Astrocyte (in vitro differentiated cells and primary cell): ENCODE measurements at regions not wholly inside any gene's neighbourhood (a gene's known extent, or its start where the extent isn't known, plus 50 kb on each side); places are given as distances from the start of the nearest gene placed in this dataset.

Experiments
- EZH2 ChIP-seq: IDR thresholded peaks from 2 replicates; pipeline ENCODE4 v1.6.1; 2012; ENCODE audit warnings: mild to moderate bottlenecking, low read length, inconsistent platforms; ENCODE audit not compliant: insufficient read depth
- TF ChIP-seq, protein P1 (sequence below): IDR thresholded peaks from 2 replicates; pipeline ENCODE4 v1.5.1; 2011; ENCODE audit warnings: low read depth, mild to moderate bottlenecking, inconsistent platforms, low read length, moderate library complexity; ENCODE audit not compliant: insufficient read depth

DNA sequence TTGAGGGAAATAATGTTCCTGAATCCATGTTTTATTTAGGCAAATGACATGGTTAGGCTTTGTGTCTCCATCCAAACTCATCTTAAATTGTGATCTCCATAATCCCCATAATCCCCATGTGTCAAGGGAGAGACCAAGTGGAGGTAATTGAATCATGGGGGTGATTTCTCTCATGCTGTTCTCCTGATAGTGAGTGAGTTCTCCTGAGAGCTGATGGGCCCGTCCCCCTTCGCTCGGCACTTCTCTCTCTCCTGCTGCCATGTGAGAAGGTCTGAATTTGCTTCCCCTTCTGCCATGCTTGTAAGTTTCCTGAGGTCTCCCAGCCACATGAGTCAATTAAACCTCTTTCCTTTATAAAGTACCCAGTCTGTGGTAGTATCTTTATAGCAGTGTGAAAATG, 563.0 kb upstream of the NR3C2 start:
- TF ChIP-seq, protein P1, sequence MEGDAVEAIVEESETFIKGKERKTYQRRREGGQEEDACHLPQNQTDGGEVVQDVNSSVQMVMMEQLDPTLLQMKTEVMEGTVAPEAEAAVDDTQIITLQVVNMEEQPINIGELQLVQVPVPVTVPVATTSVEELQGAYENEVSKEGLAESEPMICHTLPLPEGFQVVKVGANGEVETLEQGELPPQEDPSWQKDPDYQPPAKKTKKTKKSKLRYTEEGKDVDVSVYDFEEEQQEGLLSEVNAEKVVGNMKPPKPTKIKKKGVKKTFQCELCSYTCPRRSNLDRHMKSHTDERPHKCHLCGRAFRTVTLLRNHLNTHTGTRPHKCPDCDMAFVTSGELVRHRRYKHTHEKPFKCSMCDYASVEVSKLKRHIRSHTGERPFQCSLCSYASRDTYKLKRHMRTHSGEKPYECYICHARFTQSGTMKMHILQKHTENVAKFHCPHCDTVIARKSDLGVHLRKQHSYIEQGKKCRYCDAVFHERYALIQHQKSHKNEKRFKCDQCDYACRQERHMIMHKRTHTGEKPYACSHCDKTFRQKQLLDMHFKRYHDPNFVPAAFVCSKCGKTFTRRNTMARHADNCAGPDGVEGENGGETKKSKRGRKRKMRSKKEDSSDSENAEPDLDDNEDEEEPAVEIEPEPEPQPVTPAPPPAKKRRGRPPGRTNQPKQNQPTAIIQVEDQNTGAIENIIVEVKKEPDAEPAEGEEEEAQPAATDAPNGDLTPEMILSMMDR: no peak
- no peak for TF ChIP-seq EZH2
